HG02938 (cell line): ENCODE measurements at regions not wholly inside any gene's neighbourhood (a gene's known extent, or its start where the extent isn't known, plus 50 kb on each side); places are given as distances from the start of the nearest gene placed in this dataset.

Experiments used
- ATAC-seq: cut with Tn5 transposase; IDR thresholded peaks from one replicate; pipeline ENCODE4 v1.9.1; 2021; ENCODE audit warnings: mild to moderate bottlenecking, moderate library complexity; ENCODE audit not compliant: unreplicated experiment

GRCh38 chr6:95489185-95489863 is 88.0 kb upstream of the MANEA start:
- no peak for ATAC-seq

GRCh38 chr6:95496769-95497426 is 80.4 kb upstream of the MANEA start:
- ATAC-seq: no peak

GRCh38 chr6:95501032-95501904 is 76.1 kb upstream of the MANEA start:
- ATAC-seq: no peak

GRCh38 chr6:95503568-95503967 is 73.8 kb upstream of the MANEA start:
- no peak for ATAC-seq

- ATAC-seq: no peak
Observed at GRCh38 chr6:95511404-95511803, 65.9 kb upstream of the MANEA start.

- no peak for ATAC-seq
Observed at GRCh38 chr6:95515975-95516374, 61.4 kb upstream of the MANEA start.

GRCh38 chr6:95517004-95517403 is 60.3 kb upstream of the MANEA start:
- no peak for ATAC-seq

GRCh38 chr6:95517568-95517967 is 59.8 kb upstream of the MANEA start:
- no peak for ATAC-seq

- no peak for ATAC-seq
Observed at GRCh38 chr6:95518630-95519227, 58.6 kb upstream of the MANEA start.

GRCh38 chr6:95519228-95520037 is 57.9 kb upstream of the MANEA start:
- no peak for ATAC-seq

GRCh38 chr6:95521181-95521580 is 56.2 kb upstream of the MANEA start:
- no peak for ATAC-seq
